PC-3 (cell line): ENCODE measurements at regions not wholly inside any gene's neighbourhood (a gene's known extent, or its start where the extent isn't known, plus 50 kb on each side); places are given as distances from the start of the nearest gene placed in this dataset.
"Not testable (repeated sequence)": the region's sequence is repeated elsewhere in the genome, so short reads cannot be mapped to it uniquely, and the experiment has no call there.

ENCODE experiments used
- ATAC-seq: fragments of 200-7000 bp; cut with Tn5 transposase; 2 replicates; pipeline ENCODE4 v1.9.1; 2020; ENCODE audit warnings: mild to moderate bottlenecking, moderate library complexity
- BruUV-seq: library from RNA; stranded (reverse); fragments of 400-500 nt; replicated peaks from 2 replicates; lab custom pipeline; 2021; lab: Mats Ljungman, UMichigan
- CTCF ChIA-PET: fragments of 300-600 bp; sonication (Branson Sonifier 250); formaldehyde crosslinking; loops from one replicate; lab custom pipeline; 2022; ENCODE audit warnings: antibody characterized with exemption; lab: Charles Lee
- POLR2A ChIA-PET: fragments of 300-600 bp; sonication (Branson Sonifier 250); formaldehyde crosslinking; loops from one replicate; lab custom pipeline; 2022; ENCODE audit warnings: antibody characterized with exemption; ENCODE audit not compliant: unreplicated experiment; lab: Charles Lee
- DNase-seq: peaks from one replicate; pipeline ENCODE4 v3.0.0-alpha.2; 2015
- H2AFZ ChIP-seq: fragments of 300-600 bp; sonication (generic); 2 replicates; pipeline ENCODE4 v1.6.0; 2016; ENCODE audit warnings: antibody characterized with exemption, low read length
- H3F3A ChIP-seq: fragments of 300-600 bp; sonication (generic); one replicate; pipeline ENCODE4 v1.6.0; 2017; ENCODE audit warnings: antibody characterized with exemption, low read length, control low read depth, mild to moderate bottlenecking; ENCODE audit not compliant: unreplicated experiment
- H3K27ac ChIP-seq: fragments of 300-600 bp; sonication (generic); 2 replicates; pipeline ENCODE4 v1.5.1; 2016; ENCODE audit warnings: mild to moderate bottlenecking, low read length
- H3K27me3 ChIP-seq: fragments of 300-600 bp; sonication (generic); 2 replicates; pipeline ENCODE4 v1.6.1; 2016; ENCODE audit warnings: low read length, mixed read lengths
- H3K36me3 ChIP-seq: fragments of 300-600 bp; sonication (generic); 2 replicates; pipeline ENCODE4 v1.6.1; 2016; ENCODE audit warnings: low read depth, mixed run types, low read length, mixed read lengths
- H3K4me1 ChIP-seq: fragments of 300-600 bp; sonication (generic); 2 replicates; pipeline ENCODE4 v1.5.1; 2016; ENCODE audit warnings: low read length; ENCODE audit not compliant: insufficient read depth
- H3K4me2 ChIP-seq: fragments of 300-600 bp; sonication (generic); 2 replicates; pipeline ENCODE4 v1.6.0; 2016; ENCODE audit warnings: low read length
- H3K4me3 ChIP-seq: fragments of 300-600 bp; sonication (generic); 2 replicates; pipeline ENCODE4 v1.5.1; 2016; ENCODE audit warnings: mild to moderate bottlenecking, low read length, mixed read lengths
- H3K79me2 ChIP-seq: fragments of 300-600 bp; sonication (generic); 2 replicates; pipeline ENCODE4 v1.6.1; 2017; ENCODE audit warnings: low read length, mixed read lengths
- H3K9ac ChIP-seq: fragments of 300-600 bp; sonication (generic); 2 replicates; pipeline ENCODE4 v1.6.0; 2016; ENCODE audit warnings: mild to moderate bottlenecking, low read length
- H3K9me2 ChIP-seq: fragments of 300-600 bp; sonication (generic); replicated peaks from 2 replicates; pipeline ENCODE4 v1.6.1; 2016; ENCODE audit warnings: mixed run types, low read length, mixed read lengths
- H3K9me3 ChIP-seq: fragments of 300-600 bp; sonication (generic); 2 replicates; pipeline ENCODE4 v1.6.1; 2016; ENCODE audit warnings: low read length, mixed read lengths
- H4K20me1 ChIP-seq: fragments of 300-600 bp; sonication (generic); 2 replicates; pipeline ENCODE4 v1.6.1; 2016; ENCODE audit warnings: low read length, mixed read lengths
- EZH2 ChIP-seq: fragments of 300-600 bp; sonication (generic); IDR thresholded peaks from one replicate; pipeline ENCODE4 v1.6.1; 2017; ENCODE audit warnings: antibody characterized with exemption, mild to moderate bottlenecking, low read length; ENCODE audit not compliant: unreplicated experiment
- EZH2phosphoT487 ChIP-seq: fragments of 300-600 bp; sonication (generic); IDR thresholded peaks from 2 replicates; pipeline ENCODE4 v1.6.1; 2018; ENCODE audit warnings: mild to moderate bottlenecking, antibody characterized with exemption, low read length, borderline replicate concordance
- intact Hi-C: fragments of 100-400 bp; cut with micrococcal nuclease; formaldehyde crosslinking; loops from 2 replicates; pipeline ENCODE4 v1.9.0; 2023
- TF ChIP-seq, protein P1 (sequence below): fragments of 300-600 bp; sonication (generic); conservative IDR thresholded peaks from 2 replicates; pipeline ENCODE4 v1.5.1; 2017; ENCODE audit warnings: antibody characterized with exemption, low read depth, mild to moderate bottlenecking, low read length

DNA sequence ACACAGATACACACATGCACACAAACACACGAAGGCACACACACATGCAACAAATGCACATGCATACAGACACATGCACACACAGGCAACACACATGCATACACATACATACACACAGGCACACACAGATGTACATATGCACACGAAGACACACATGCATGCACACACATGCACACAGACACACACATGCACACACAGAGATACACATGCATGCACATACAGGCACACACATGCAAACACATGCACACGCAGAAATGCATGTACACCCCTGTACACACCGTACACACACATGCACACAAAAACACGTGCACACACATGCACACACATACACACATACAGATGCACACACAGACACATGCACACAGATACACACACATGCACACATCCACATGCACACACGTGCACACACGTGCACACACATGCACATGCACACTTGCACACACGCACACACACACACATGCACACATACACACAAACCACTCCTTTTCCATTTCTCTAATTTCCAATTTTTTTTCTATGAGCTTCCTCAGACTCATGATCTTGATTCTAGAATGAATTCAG lies 63.3 kb upstream of the CCZ1B start:
- Histone ChIP-seq H3K4me2 (no peak overlapping the region), H3K36me3 (no peaks in the 10 kb centered on the region), H3K27ac (no peak overlapping the region), H3K9me3 (no peaks in the 10 kb centered on the region), H3K4me1 (no peaks in the 10 kb centered on the region), H4K20me1 (no peaks in the 10 kb centered on the region), H3K9ac (no peak overlapping the region), H2AFZ (no peak overlapping the region), H3F3A (no peaks in the 10 kb centered on the region), H3K9me2 (no peaks in the 10 kb centered on the region), H3K79me2 (no peaks in the 10 kb centered on the region), H3K27me3 (no peaks in the 10 kb centered on the region), H3K4me3 (no peak overlapping the region)
- intact Hi-C loops: no loop called here
- ChIA-PET POLR2A (no interaction called here), CTCF (no interaction called here)
- no peak for ATAC-seq
- BruUV-seq: no TSS peak
- TF ChIP-seq, protein P1, sequence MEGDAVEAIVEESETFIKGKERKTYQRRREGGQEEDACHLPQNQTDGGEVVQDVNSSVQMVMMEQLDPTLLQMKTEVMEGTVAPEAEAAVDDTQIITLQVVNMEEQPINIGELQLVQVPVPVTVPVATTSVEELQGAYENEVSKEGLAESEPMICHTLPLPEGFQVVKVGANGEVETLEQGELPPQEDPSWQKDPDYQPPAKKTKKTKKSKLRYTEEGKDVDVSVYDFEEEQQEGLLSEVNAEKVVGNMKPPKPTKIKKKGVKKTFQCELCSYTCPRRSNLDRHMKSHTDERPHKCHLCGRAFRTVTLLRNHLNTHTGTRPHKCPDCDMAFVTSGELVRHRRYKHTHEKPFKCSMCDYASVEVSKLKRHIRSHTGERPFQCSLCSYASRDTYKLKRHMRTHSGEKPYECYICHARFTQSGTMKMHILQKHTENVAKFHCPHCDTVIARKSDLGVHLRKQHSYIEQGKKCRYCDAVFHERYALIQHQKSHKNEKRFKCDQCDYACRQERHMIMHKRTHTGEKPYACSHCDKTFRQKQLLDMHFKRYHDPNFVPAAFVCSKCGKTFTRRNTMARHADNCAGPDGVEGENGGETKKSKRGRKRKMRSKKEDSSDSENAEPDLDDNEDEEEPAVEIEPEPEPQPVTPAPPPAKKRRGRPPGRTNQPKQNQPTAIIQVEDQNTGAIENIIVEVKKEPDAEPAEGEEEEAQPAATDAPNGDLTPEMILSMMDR: no peak
- TF ChIP-seq EZH2 (no peak), EZH2phosphoT487 (no peak)
- no peak for DNase-seq

GRCh38 chr7:6902097-6902518 lies 76.0 kb upstream of the CCZ1B start:
- CTCF ChIA-PET, BruUV-seq, H4K20me1 ChIP-seq, H2AFZ ChIP-seq, H3K4me2 ChIP-seq, H3K27me3 ChIP-seq, ATAC-seq, POLR2A ChIA-PET, H3F3A ChIP-seq, H3K9ac ChIP-seq, DNase-seq, H3K9me3 ChIP-seq, H3K4me1 ChIP-seq, H3K4me3 ChIP-seq, H3K36me3 ChIP-seq, H3K9me2 ChIP-seq, intact Hi-C loops, H3K79me2 ChIP-seq, H3K27ac ChIP-seq: not testable (repeated sequence)

DNA sequence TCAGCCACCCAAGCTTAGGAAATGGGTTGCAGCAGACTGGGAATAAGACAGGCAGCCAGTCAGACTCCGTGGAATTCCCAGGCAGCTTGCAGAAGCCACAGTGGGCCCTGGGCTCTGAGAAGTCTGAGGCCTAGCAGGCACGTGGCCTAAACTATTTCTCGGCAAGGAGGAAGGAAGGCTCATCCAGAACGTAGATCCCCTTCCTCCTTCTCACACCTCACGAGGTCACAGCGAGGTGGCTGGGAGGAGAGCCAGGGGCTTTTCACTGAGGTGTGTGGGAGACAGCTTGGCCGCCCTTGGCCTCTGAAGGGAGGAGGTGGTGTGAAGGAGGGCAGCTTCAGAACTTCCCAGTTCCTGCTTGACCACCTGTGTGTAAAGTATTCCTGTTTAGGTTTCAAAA lies 77.2 kb upstream of the CCZ1B start:
- H3K9ac ChIP-seq, H2AFZ ChIP-seq, BruUV-seq, intact Hi-C loops, H3K4me1 ChIP-seq, H3K36me3 ChIP-seq, H3K79me2 ChIP-seq, H3F3A ChIP-seq, POLR2A ChIA-PET, DNase-seq, H3K9me3 ChIP-seq, H4K20me1 ChIP-seq, H3K27me3 ChIP-seq, H3K27ac ChIP-seq, ATAC-seq, H3K4me2 ChIP-seq, CTCF ChIA-PET, H3K4me3 ChIP-seq, H3K9me2 ChIP-seq: not testable (repeated sequence)

DNA sequence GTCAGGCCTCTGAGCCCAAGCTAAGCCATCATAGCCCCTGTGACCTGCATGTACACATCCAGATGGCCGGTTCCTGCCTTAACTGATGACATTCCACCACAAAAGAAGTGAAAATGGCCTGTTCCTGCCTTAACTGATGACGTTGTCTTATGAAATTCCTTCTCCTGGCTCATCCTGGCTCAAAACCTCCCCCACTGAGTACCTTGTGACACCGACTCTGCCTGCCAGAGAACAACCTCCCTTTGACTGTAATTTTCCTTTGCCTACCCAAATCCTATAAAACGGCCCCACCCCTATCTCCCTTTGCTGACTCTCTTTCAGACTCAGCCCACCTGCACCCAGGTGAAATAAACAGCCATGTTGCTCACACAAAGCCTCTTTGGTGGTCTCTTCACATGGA lies 77.7 kb upstream of the CCZ1B start:
- H3K4me1 ChIP-seq, H3K9ac ChIP-seq, CTCF ChIA-PET: not testable (repeated sequence)

More for the DNA sequence above, 77.7 kb upstream of the CCZ1B start:
- H4K20me1 ChIP-seq, ATAC-seq, H2AFZ ChIP-seq, H3K4me2 ChIP-seq, H3K36me3 ChIP-seq, H3K27me3 ChIP-seq, intact Hi-C loops, H3F3A ChIP-seq, H3K79me2 ChIP-seq, POLR2A ChIA-PET, H3K4me3 ChIP-seq, BruUV-seq, DNase-seq, H3K9me2 ChIP-seq, H3K27ac ChIP-seq, H3K9me3 ChIP-seq: not testable (repeated sequence)
